Choroid plexus epithelial cell (primary cell): ENCODE measurements at regions not wholly inside any gene's neighbourhood (a gene's known extent, or its start where the extent isn't known, plus 50 kb on each side); places are given as distances from the start of the nearest gene placed in this dataset.

Source experiments
- DNase-seq: peaks from one replicate; pipeline ENCODE4 v3.0.0-alpha.2; 2010; ENCODE audit warnings: low read depth
- H3K4me3 ChIP-seq: 2 replicates; pipeline ENCODE4 v1.5.1; 2011; ENCODE audit warnings: low read depth, mild to moderate bottlenecking, control low read depth, low read length, moderate library complexity
- TF ChIP-seq, protein P1 (sequence below): conservative IDR thresholded peaks from 2 replicates; pipeline ENCODE4 v1.5.1; 2011; ENCODE audit warnings: low read depth, mild to moderate bottlenecking, control low read depth, inconsistent platforms, low read length, moderate library complexity

- TF ChIP-seq, protein P1, sequence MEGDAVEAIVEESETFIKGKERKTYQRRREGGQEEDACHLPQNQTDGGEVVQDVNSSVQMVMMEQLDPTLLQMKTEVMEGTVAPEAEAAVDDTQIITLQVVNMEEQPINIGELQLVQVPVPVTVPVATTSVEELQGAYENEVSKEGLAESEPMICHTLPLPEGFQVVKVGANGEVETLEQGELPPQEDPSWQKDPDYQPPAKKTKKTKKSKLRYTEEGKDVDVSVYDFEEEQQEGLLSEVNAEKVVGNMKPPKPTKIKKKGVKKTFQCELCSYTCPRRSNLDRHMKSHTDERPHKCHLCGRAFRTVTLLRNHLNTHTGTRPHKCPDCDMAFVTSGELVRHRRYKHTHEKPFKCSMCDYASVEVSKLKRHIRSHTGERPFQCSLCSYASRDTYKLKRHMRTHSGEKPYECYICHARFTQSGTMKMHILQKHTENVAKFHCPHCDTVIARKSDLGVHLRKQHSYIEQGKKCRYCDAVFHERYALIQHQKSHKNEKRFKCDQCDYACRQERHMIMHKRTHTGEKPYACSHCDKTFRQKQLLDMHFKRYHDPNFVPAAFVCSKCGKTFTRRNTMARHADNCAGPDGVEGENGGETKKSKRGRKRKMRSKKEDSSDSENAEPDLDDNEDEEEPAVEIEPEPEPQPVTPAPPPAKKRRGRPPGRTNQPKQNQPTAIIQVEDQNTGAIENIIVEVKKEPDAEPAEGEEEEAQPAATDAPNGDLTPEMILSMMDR: no peak
- no peak overlapping the region for H3K4me3 ChIP-seq
Observed at GRCh38 chr9:592733-593132, 248.8 kb upstream of the DMRT1 start.

DNA sequence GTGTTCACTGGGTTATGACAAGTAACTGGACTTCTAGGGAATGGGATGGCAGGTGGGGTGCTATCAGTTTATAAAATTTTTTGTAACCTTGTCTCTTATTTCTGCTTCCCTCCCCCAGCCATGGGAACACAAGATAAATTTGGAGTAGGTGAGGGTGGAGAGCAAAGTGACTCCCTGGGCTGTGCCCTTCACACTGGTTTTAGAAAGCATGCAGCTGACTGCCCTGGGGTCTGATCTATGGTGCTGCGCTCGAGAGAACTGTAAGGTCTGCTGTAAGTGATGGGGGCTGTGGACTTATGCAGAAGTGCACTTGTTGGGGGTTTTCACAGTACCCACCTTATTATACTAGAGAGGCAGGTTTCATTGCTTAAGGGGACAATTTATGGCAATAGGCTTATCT lies 247.7 kb upstream of the DMRT1 start:
- no peak for DNase-seq
- TF ChIP-seq, protein P1: no peak
- H3K4me3 ChIP-seq: no peak overlapping the region

More at GRCh38 chr9:592733-593132, 248.8 kb upstream of the DMRT1 start:
- DNase-seq: no peak

DNA sequence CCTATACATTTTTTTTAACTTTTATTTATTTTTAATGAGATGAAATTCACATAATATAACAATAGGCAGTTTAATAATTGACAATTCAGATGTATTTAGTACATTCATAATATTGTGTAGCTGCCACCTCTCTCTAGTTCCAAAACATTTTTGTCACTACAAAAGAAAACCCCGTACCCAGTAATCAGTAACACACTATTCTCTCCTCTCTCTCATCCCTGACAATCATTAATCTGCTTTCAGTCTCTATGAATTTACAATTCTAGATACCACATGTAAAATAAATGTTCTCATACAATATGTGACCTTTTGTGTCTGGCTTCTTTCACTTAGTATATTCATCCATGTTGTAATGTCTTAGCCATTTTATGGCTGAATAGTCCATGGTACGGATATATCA lies 244.8 kb upstream of the DMRT1 start:
- DNase-seq: no peak
- TF ChIP-seq, protein P1: no peak
- H3K4me3 ChIP-seq: no peak overlapping the region

DNA sequence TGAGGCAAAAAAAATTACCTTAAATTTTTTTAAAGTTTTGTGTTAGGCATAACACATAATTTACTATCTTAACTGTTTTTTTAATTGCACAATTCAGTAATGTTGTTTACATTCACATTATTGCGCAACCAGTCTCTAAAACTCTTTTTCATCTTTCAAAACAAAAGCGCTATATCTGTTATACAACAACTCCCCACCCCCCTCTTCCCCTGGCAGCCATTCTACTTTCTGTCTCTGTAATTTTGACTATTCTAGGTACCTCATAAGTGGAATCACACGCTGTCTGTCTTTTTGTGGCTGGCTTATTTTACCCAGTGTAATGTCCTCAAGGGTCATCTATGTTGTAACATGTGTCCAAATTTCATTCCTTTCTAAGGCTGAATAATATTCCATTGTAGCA lies 241.5 kb upstream of the DMRT1 start:
- DNase-seq: no peak
- H3K4me3 ChIP-seq: no peak overlapping the region
- TF ChIP-seq, protein P1: no peak

DNA sequence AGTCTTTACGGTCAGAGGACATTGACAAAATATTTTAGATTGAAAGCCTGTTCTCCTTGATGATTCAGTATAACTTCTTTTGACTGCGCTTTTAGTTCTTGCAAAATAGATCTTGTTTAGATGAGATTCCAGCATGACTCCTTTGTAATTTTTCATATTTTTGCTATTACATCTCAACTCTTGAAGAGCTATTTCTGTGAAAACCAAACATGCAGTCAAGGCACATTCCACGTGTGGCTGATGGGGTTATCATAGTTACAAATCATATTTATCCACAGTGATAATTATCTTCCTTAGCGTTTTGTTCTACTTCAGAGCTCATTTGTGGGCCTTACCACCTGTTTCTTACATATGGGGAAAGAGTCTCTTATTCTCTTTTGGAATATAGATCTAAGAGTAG lies 238.8 kb upstream of the DMRT1 start:
- TF ChIP-seq, protein P1: no peak
- H3K4me3 ChIP-seq: no peak overlapping the region

DNA sequence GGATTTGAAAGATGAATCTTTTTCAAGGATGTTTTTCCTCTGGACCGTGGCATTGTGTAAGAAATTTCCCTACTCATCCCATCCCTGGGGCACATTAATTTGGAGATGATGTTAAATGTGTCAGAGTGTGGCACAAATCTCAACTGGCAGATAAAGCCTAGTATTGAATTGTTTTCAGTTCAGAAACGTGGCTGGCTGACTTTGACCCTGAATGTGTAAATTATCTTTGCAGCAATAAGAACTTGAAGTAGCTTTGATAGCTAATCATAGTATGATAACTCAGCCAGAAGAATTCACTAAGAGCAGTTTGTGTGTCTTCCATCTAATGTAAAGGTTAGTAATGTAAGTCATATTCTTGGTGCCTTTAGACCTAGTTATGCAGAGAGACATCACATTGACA lies 238.4 kb upstream of the DMRT1 start:
- DNase-seq: no peak
- no peak overlapping the region for H3K4me3 ChIP-seq
- TF ChIP-seq, protein P1: no peak

More for the DNA sequence above, 238.8 kb upstream of the DMRT1 start:
- DNase-seq: no peak

GRCh38 chr9:607417-607816 lies 234.1 kb upstream of the DMRT1 start:
- TF ChIP-seq, protein P1: no peak
- no peak for DNase-seq
- H3K4me3 ChIP-seq: no peak overlapping the region
